HepG2 (cell line): ENCODE measurements at regions not wholly inside any gene's neighbourhood (a gene's known extent, or its start where the extent isn't known, plus 50 kb on each side); places are given as distances from the start of the nearest gene placed in this dataset.

Experiments
- ATAC-seq: fragments of 200-7000 bp; cut with Tn5 transposase; 3 replicates; pipeline ENCODE4 v1.9.1; 2020; ENCODE audit warnings: mild to moderate bottlenecking, moderate library complexity
- BruUV-seq: library from RNA; stranded (reverse); fragments of 400-500 nt; replicated peaks from 2 replicates; lab custom pipeline; 2021; lab: Mats Ljungman, UMichigan
- CTCF ChIA-PET: fragments of 300-600 bp; formaldehyde crosslinking; extraction: SDS; loops from one replicate; lab custom pipeline; 2021; ENCODE audit warnings: low total read pairs, inconsistent platforms, low intra/inter-chr PET ratio; lab: Yijun Ruan, JAX
- POLR2A ChIA-PET: fragments of 350-600 bp; sonication (Branson Sonifier 250); formaldehyde crosslinking; loops from one replicate; lab custom pipeline; 2020; ENCODE audit warnings: antibody characterized with exemption, inconsistent platforms; lab: Yijun Ruan, JAX
- DNase-seq: peaks from one replicate; pipeline ENCODE4 v3.0.0-alpha.2; 2015; ENCODE audit warnings: low spot score
- FAIRE-seq: peaks from 3 replicates; lab custom pipeline; 2011; peaks lifted over from hg19 to GRCh38; lab: Jason Lieb, UNC
- H2AFZ ChIP-seq: one replicate; pipeline ENCODE4 v1.6.1; 2011; ENCODE audit warnings: low read length, inconsistent platforms
- H3K27ac ChIP-seq: fragments of 300-600 bp; 3 replicates; pipeline ENCODE4 v1.8.0; 2011; ENCODE audit warnings: mixed run types, mild to moderate bottlenecking, mixed read lengths, low read length, inconsistent platforms; ENCODE audit not compliant: insufficient read depth; ENCODE audit errors: extremely low read length
- H3K27me3 ChIP-seq, 2 experiments: fragments of 200-600 bp in 1 of 2; 2 replicates in 1 of 2; 3 replicates in 1 of 2; pipeline versions ENCODE4 v1.6.0 to v1.8.0; 2011; ENCODE audit warnings: low read length in 2 of 2, mild to moderate bottlenecking in 2 of 2, moderate library complexity in 2 of 2, inconsistent platforms in 1 of 2; ENCODE audit not compliant: insufficient read depth in 2 of 2, control insufficient read depth in 1 of 2
- H3K36me3 ChIP-seq, 2 experiments: fragments of 200-600 bp in 1 of 2; replicated peaks in 1 of 2; 2 replicates in 1 of 2; 3 replicates in 1 of 2; pipeline versions ENCODE4 v1.5.1 to v1.8.0; 2011; ENCODE audit warnings: low read length in 2 of 2, inconsistent platforms in 1 of 2; ENCODE audit not compliant: insufficient read depth in 2 of 2, control insufficient read depth in 1 of 2
- H3K4me1 ChIP-seq: 2 replicates; pipeline ENCODE4 v1.5.1; 2012; ENCODE audit warnings: low read length, inconsistent platforms; ENCODE audit not compliant: insufficient read depth
- H3K4me2 ChIP-seq: 2 replicates; pipeline ENCODE4 v1.6.0; 2011; ENCODE audit warnings: low read depth, low read length, inconsistent platforms
- H3K4me3 ChIP-seq, 3 experiments: fragments of 200-600 bp in 1 of 3; sonication (generic), shearing (Covaris generic) in 1 of 3; replicated peaks in 1 of 3; 2 replicates each; pipeline ENCODE4 v1.5.1; 2011 to 2016; ENCODE audit warnings: low read length in 3 of 3, inconsistent platforms in 2 of 3, low read depth in 2 of 3, mild to moderate bottlenecking in 2 of 3, control low read depth in 1 of 3, mixed read lengths in 1 of 3; ENCODE audit not compliant: insufficient read depth in 1 of 3
- H3K79me2 ChIP-seq: one replicate; pipeline ENCODE4 v1.6.1; 2011; ENCODE audit warnings: low read length, inconsistent platforms; ENCODE audit not compliant: insufficient read depth
- H3K9ac ChIP-seq: 2 replicates; pipeline ENCODE4 v1.6.0; 2011; ENCODE audit warnings: mild to moderate bottlenecking, low read depth, low read length, inconsistent platforms; ENCODE audit not compliant: insufficient read depth
- H3K9me3 ChIP-seq: 2 replicates; pipeline ENCODE4 v1.5.1; 2012; ENCODE audit warnings: mild to moderate bottlenecking, low read length
- H4K20me1 ChIP-seq: 2 replicates; pipeline ENCODE4 v1.6.0; 2011; ENCODE audit warnings: inconsistent platforms, mild to moderate bottlenecking, low read length, moderate library complexity; ENCODE audit not compliant: insufficient read depth
- HMG20B ChIP-seq: conservative IDR thresholded peaks from 2 replicates; pipeline ENCODE4 v1.6.1; 2016; ENCODE audit warnings: missing genetic modification reagents, missing compliant biosample characterization
- PCBP1 ChIP-seq: fragments of 200-400 bp; formaldehyde crosslinking; IDR thresholded peaks from 2 replicates; pipeline ENCODE4 v1.6.1; 2017; ENCODE audit warnings: mild to moderate bottlenecking, low read depth, low read length, borderline replicate concordance
- ZNF101 ChIP-seq: sonication (generic); formaldehyde crosslinking; IDR thresholded peaks from 2 replicates; pipeline ENCODE4 v1.4.0; 2020; ENCODE audit warnings: mild to moderate bottlenecking, low read depth, missing genetic modification reagents, borderline replicate concordance
- ZNF225 ChIP-seq: sonication (generic); formaldehyde crosslinking; IDR thresholded peaks from 2 replicates; pipeline ENCODE4 v1.4.0; 2020; ENCODE audit warnings: mild to moderate bottlenecking, missing genetic modification reagents
- ZNF329 ChIP-seq: sonication (generic); formaldehyde crosslinking; IDR thresholded peaks from 2 replicates; pipeline ENCODE4 v1.9.0; 2021; ENCODE audit warnings: low read depth, mild to moderate bottlenecking, missing genetic modification reagents
- WGBS: methylation state at CpG from one replicate; pipeline ENCODE4 v1.1.6; 2017; ENCODE audit warnings: low lambda C conversion rate; 5-methylcytosine and 5-hydroxymethylcytosine counted together
- in situ Hi-C: cut with HindIII; loops from 2 replicates; pipeline ENCODE4 v1.10.0; 2017; ENCODE audit warnings: low pct_unique_long_range_greater_than_20kb; ENCODE audit not compliant: extremely low pct_ligation_motif_present
- intact Hi-C: fragments of 100-400 bp; cut with micrococcal nuclease; formaldehyde crosslinking; loops from one replicate; pipeline ENCODE4 v1.10.0; 2022; ENCODE audit not compliant: unreplicated experiment
- TF ChIP-seq, protein P1 (sequence below): sonication (generic); formaldehyde crosslinking; IDR thresholded peaks from 2 replicates; pipeline ENCODE4 v1.4.0; 2020; ENCODE audit warnings: missing genetic modification reagents
- TF ChIP-seq, protein P2 (sequence below): IDR thresholded peaks from 2 replicates; pipeline ENCODE4 v1.6.1; 2016
- TF ChIP-seq, protein P3 (sequence below): sonication (generic); formaldehyde crosslinking; IDR thresholded peaks from 2 replicates; pipeline ENCODE4 v1.5.0; 2020; ENCODE audit warnings: missing genetic modification reagents, mild to moderate bottlenecking, borderline replicate concordance

DNA sequence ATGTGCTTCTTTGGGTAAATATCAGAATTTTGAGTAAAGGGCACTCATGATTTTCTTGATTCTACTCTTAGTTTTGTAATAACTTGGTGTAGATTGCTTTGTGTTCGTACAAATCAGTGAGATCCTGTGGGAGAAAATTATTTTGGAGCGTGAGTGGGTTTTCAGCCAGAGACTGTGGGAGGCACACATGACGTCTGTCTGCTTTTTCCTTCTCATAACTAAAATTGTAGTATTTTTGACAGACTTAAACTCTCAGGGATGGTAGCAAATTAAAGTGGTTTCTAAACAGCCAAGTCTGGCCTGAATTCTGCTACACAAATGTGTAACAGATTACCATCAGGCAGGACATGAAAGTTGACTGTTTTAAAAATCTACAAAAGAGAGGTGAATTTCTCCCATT is 222.6 kb downstream of the OTOR start (continued):
- no peak for TF ChIP-seq ZNF329 (CRISPR knock-in tag)
- no peak for TF ChIP-seq ZNF225
- TF ChIP-seq, protein P1, sequence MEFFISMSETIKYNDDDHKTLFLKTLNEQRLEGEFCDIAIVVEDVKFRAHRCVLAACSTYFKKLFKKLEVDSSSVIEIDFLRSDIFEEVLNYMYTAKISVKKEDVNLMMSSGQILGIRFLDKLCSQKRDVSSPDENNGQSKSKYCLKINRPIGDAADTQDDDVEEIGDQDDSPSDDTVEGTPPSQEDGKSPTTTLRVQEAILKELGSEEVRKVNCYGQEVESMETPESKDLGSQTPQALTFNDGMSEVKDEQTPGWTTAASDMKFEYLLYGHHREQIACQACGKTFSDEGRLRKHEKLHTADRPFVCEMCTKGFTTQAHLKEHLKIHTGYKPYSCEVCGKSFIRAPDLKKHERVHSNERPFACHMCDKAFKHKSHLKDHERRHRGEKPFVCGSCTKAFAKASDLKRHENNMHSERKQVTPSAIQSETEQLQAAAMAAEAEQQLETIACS (CRISPR knock-in tag): no peak
- no peak for TF ChIP-seq HMG20B (CRISPR knock-in tag)
- TF ChIP-seq, protein P2, sequence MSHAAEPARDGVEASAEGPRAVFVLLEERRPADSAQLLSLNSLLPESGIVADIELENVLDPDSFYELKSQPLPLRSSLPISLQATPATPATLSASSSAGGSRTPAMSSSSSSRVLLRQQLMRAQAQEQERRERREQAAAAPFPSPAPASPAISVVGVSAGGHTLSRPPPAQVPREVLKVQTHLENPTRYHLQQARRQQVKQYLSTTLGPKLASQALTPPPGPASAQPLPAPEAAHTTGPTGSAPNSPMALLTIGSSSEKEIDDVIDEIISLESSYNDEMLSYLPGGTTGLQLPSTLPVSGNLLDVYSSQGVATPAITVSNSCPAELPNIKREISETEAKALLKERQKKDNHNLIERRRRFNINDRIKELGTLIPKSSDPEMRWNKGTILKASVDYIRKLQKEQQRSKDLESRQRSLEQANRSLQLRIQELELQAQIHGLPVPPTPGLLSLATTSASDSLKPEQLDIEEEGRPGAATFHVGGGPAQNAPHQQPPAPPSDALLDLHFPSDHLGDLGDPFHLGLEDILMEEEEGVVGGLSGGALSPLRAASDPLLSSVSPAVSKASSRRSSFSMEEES: no peak
- TF ChIP-seq, protein P3, sequence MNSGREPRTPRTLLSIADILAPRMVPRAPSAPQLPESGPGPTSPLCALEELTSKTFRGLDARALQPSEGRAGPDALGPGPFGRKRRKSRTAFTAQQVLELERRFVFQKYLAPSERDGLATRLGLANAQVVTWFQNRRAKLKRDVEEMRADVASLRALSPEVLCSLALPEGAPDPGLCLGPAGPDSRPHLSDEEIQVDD (CRISPR knock-in tag): no peak

DNA sequence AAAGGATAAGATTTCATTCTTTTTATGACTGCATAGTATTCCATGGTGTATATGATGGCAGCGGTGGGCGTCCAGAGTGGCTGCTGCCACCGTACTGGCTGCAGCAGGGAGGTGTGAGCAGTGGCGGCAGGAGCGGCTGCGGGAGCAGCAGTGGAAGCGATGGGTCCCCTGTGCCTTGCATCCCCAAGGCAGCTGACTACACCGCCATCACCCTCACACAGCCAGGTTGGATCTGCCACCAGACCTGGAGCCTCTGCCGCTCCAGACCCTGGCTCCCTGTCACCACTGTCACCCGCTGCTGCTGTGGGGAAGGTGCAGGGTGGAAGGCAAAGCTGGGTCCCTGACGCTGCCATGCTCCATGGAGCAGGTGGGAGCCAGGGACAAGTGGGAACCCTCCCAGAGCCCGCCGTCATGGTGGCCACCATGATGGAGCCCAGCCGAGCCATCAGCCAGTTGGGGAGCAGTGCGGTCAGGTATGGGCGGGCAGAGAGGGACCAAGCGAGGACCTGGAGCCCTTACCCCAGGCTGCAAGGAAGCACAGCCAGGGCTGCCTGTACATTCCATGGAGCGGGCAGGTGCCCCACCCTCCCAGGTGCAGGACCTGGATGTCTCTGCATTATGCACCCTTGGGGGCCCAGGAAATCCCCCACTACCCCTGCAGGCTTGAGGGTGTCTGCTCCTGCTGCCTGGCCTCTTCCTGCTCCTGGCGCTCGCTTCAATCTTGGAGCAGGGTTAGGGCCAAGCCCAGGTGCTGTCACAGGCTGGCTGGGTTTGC is 226.1 kb downstream of the OTOR start:
- no peaks in the 10 kb centered on the region for H3K9me3 ChIP-seq
- no peaks in the 10 kb centered on the region for H3K79me2 ChIP-seq
- no TSS peak for BruUV-seq
- H2AFZ ChIP-seq: no peak overlapping the region
- peaks cover 0 to 1% of the 10 kb centered on the region in 2 experiments; a peak in 1 of 5 replicates for H3K27me3 ChIP-seq
- DNase-seq: no peak
- H3K4me3 ChIP-seq: no peak overlapping the region
- in situ Hi-C loops (no loop called here), intact Hi-C loops (no loop called here)
- FAIRE-seq: no peak
- H3K4me2 ChIP-seq: no peak overlapping the region
- peak; percentile 44 for ATAC-seq
- TF ChIP-seq ZNF101 (CRISPR knock-in tag) (no peak), PCBP1 (0 out of 2 replicates have a peak, but pooled peaks have one; percentile 15)
- no peaks in the 10 kb centered on the region for H4K20me1 ChIP-seq
- H3K36me3 ChIP-seq: no peaks in the 10 kb centered on the region
- ChIA-PET POLR2A (no interaction called here), CTCF (no interaction called here)
- no peak overlapping the region for H3K27ac ChIP-seq
- no peak overlapping the region for H3K9ac ChIP-seq
- 51% methylated on average over 19 of the region's 20 CpGs for WGBS
- no peaks in the 10 kb centered on the region for H3K4me1 ChIP-seq
